ENCODE measurements at regions not wholly inside any gene's neighbourhood (a gene's known extent, or its start where the extent isn't known, plus 50 kb on each side); places are given as distances from the start of the nearest gene placed in this dataset.

DNA sequence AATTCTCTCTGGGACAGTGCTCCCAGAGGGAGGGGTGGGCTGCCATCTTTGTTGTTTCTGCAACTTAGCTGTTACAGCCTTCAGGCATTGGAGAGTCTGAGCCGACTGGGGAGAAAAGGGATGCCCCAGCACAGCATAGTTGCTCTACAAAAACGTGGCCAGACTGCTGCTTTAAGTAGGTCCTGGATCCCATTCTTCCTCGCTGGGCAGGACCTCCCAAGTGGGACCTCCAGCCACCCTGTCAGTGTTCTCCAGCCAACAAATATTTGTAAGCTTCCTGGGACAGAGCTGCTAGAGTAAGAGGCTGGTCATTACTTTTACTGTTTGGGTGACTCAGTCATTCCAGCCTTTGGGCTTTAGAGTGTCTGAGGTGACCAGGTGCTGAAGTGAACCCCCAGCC is 292.7 kb upstream of the NREP start:
- TF ChIP-seq POLR2A (IDR thresholded peaks at IDR 0.05; ENCODE audit: low read depth, low read length): no peak
- TF ChIP-seq POLR2AphosphoS5 (IDR thresholded peaks at IDR 0.05; ENCODE audit: low read depth, low read length): no peak
- TF ChIP-seq TAF1 (IDR thresholded peaks at IDR 0.05; ENCODE audit: borderline replicate concordance, low read depth, low read length): no peak
